ENCODE measurements at regions not wholly inside any gene's neighbourhood (a gene's known extent, or its start where the extent isn't known, plus 50 kb on each side); places are given as distances from the start of the nearest gene placed in this dataset.

GRCh38 chr14:51419685-51420084 is 179.6 kb downstream of the TMX1 start:
- no peak for TF ChIP-seq POLR2A (IDR thresholded peaks at IDR 0.05)
- TF ChIP-seq, protein P1, sequence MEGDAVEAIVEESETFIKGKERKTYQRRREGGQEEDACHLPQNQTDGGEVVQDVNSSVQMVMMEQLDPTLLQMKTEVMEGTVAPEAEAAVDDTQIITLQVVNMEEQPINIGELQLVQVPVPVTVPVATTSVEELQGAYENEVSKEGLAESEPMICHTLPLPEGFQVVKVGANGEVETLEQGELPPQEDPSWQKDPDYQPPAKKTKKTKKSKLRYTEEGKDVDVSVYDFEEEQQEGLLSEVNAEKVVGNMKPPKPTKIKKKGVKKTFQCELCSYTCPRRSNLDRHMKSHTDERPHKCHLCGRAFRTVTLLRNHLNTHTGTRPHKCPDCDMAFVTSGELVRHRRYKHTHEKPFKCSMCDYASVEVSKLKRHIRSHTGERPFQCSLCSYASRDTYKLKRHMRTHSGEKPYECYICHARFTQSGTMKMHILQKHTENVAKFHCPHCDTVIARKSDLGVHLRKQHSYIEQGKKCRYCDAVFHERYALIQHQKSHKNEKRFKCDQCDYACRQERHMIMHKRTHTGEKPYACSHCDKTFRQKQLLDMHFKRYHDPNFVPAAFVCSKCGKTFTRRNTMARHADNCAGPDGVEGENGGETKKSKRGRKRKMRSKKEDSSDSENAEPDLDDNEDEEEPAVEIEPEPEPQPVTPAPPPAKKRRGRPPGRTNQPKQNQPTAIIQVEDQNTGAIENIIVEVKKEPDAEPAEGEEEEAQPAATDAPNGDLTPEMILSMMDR (IDR thresholded peaks at IDR 0.05), result no peak
- 78 to 81% methylated on average over 7 of the region's 7 CpGs for WGBS, 2 donors
- DNase-seq (ENCODE audit: low spot score in 2 of 2), result no peak
- intact Hi-C loops (cut with DNase I; ENCODE audit: low total_unique reads), result no loop called here
- H3K4me3 ChIP-seq (ENCODE audit: low read depth, poor library complexity, severe bottlenecking), result no peak overlapping the region

- TF ChIP-seq, protein P1 (IDR thresholded peaks at IDR 0.05), result no peak
- TF ChIP-seq POLR2A (IDR thresholded peaks at IDR 0.05), result no peak
- WGBS, 2 donors, result 97 to 99% methylated on average over 3 of the region's 3 CpGs
- intact Hi-C loops (cut with DNase I; ENCODE audit: low total_unique reads), result no loop called here
- no peak overlapping the region for H3K4me3 ChIP-seq (ENCODE audit: low read depth, poor library complexity, severe bottlenecking)
- DNase-seq (ENCODE audit: low spot score in 2 of 2), result no peak
Observed at GRCh38 chr14:51422704-51423103, 182.7 kb downstream of the TMX1 start.

GRCh38 chr14:51424041-51424440 is 184.0 kb downstream of the TMX1 start:
- intact Hi-C loops (cut with DNase I; ENCODE audit: low total_unique reads), result no loop called here

DNA sequence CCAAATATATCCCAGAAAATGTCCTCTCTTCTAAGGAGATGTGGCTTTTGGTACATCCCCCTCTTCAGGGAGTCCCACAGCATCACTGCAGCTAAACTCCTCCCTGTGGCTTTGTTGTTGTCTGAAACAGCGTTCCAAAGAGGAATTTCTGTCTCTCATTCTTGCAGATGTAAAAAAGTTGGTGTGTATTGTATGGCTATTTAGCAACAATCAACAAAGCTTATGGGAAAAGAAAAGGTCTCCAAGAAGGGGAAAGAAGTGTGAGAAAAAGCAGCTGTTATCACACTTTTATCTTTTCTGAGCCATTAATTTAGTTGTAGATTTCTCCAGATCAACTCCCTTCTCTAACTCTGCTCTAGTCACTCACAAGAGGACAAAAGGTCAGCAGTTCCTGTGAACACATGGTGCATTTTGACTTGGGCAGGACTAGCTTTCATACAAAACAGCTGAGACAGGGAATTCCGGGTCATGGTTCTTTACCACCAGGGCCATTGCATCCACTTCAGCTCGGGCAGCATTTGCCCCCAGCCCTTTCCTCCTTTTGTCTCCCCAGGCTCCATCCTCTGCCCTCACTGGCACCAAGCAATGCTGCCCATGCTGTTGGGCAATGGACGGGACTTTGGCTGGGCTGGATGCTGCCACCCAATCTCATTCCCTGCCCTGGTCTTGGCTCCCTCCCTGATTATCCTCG is 184.7 kb downstream of the TMX1 start:
- WGBS, 2 donors, result 59 to 60% methylated on average over 5 of the region's 5 CpGs
- TF ChIP-seq, protein P1 (IDR thresholded peaks at IDR 0.05), result no peak
- no peak for TF ChIP-seq POLR2A (IDR thresholded peaks at IDR 0.05)
- H3K4me3 ChIP-seq (ENCODE audit: low read depth, poor library complexity, severe bottlenecking), result no peak overlapping the region

More at GRCh38 chr14:51424041-51424440, 184.0 kb downstream of the TMX1 start:
- no peak for TF ChIP-seq POLR2A (IDR thresholded peaks at IDR 0.05)
- TF ChIP-seq, protein P1 (IDR thresholded peaks at IDR 0.05), result no peak
- WGBS, 2 donors, result 57 to 62% methylated on average over 3 of the region's 3 CpGs
- no peak overlapping the region for H3K4me3 ChIP-seq (ENCODE audit: low read depth, poor library complexity, severe bottlenecking)
- DNase-seq (ENCODE audit: low spot score in 2 of 2), result no peak

DNA sequence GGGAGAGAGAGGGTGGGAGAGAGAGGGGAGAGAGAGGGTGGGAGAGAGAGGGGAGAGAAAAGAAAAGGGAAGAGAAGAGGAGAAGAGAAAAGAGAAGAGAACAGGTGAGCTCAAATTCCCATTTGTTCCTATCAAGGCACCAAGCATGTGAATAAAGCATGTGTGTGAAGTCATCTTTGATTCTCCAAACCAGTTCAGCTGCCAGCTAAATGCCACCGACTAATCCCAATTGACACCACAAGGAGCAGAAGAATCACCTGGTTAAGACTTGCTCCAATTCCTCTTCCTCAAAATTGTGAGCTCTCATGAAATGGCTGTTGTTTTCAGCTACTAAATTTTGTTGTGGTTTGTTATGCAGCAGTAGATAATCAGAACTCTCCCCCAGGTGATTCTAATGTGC is 188.9 kb downstream of the TMX1 start:
- H3K4me3 ChIP-seq (ENCODE audit: low read depth, poor library complexity, severe bottlenecking), result no peak overlapping the region
- TF ChIP-seq, protein P1 (IDR thresholded peaks at IDR 0.05), result no peak
- WGBS, 2 donors, result 35 to 59% methylated on average over 1 of the region's 1 CpG
- DNase-seq (ENCODE audit: low spot score in 2 of 2), result no peak
- intact Hi-C loops (cut with DNase I; ENCODE audit: low total_unique reads), result no loop called here

More for the DNA sequence above, 184.7 kb downstream of the TMX1 start:
- DNase-seq (ENCODE audit: low spot score in 2 of 2), result peak in 1 of 2 donors; percentile 76
- intact Hi-C loops (cut with DNase I; ENCODE audit: low total_unique reads), result no loop called here

DNA sequence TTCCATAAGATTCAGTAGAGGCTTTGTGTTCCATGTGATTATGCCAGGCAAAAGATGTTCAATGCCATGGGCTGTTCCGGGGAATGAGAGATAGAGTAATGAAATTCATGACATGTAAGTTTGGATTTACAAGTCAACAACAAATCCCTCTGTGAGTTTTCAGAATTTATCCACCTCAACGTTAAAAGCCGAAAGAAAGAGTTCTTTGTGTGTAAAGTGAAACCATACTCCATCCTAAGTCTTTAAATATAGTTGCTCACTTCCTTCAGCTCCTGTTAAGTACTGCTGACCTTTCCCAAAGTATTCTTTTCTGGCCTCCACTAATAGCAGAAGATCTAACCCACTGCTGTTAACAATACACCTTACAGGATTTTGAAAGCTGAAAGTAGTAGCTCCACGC is 190.0 kb downstream of the TMX1 start:
- no peak for TF ChIP-seq POLR2A (IDR thresholded peaks at IDR 0.05)
- TF ChIP-seq, protein P1 (IDR thresholded peaks at IDR 0.05), result no peak
- intact Hi-C loops (cut with DNase I; ENCODE audit: low total_unique reads), result no loop called here
- DNase-seq (ENCODE audit: low spot score in 2 of 2), result no peak
- no peak overlapping the region for H3K4me3 ChIP-seq (ENCODE audit: low read depth, poor library complexity, severe bottlenecking)
- 67 to 72% methylated on average over 4 of the region's 4 CpGs for WGBS, 2 donors
